PFSK-1 (cell line): ENCODE measurements at regions not wholly inside any gene's neighbourhood (a gene's known extent, or its start where the extent isn't known, plus 50 kb on each side); places are given as distances from the start of the nearest gene placed in this dataset.

Experiments
- REST ChIP-seq, 2 experiments: IDR thresholded peaks; 2 replicates each; pipeline versions ENCODE4 v1.6.1 to v1.8.0; 2011 to 2012; ENCODE audit warnings: low read depth in 2 of 2, low read length in 2 of 2, control low read depth in 1 of 2, inconsistent platforms in 1 of 2, mild to moderate bottlenecking in 1 of 2, moderate library complexity in 1 of 2; ENCODE audit not compliant: insufficient read depth in 1 of 2

GRCh38 chr2:134788417-134788816 is 50.0 kb upstream of the ACMSD start:
- no peak for TF ChIP-seq REST (IDR thresholded peaks at IDR 0.05; ENCODE audit: insufficient read depth in 1 of 2, low read depth in 2 of 2, low read length in 2 of 2)
